Ecto neural progenitor cell (in vitro differentiated cells): ENCODE measurements at regions not wholly inside any gene's neighbourhood (a gene's known extent, or its start where the extent isn't known, plus 50 kb on each side); places are given as distances from the start of the nearest gene placed in this dataset.
"Not testable (repeated sequence)": the region's sequence is repeated elsewhere in the genome, so short reads cannot be mapped to it uniquely, and the experiment has no call there.

ENCODE experiments used
- DNase-seq: peaks from one replicate; pipeline ENCODE4 v3.0.0-alpha.2; 2018; ENCODE audit warnings: low spot score

DNA sequence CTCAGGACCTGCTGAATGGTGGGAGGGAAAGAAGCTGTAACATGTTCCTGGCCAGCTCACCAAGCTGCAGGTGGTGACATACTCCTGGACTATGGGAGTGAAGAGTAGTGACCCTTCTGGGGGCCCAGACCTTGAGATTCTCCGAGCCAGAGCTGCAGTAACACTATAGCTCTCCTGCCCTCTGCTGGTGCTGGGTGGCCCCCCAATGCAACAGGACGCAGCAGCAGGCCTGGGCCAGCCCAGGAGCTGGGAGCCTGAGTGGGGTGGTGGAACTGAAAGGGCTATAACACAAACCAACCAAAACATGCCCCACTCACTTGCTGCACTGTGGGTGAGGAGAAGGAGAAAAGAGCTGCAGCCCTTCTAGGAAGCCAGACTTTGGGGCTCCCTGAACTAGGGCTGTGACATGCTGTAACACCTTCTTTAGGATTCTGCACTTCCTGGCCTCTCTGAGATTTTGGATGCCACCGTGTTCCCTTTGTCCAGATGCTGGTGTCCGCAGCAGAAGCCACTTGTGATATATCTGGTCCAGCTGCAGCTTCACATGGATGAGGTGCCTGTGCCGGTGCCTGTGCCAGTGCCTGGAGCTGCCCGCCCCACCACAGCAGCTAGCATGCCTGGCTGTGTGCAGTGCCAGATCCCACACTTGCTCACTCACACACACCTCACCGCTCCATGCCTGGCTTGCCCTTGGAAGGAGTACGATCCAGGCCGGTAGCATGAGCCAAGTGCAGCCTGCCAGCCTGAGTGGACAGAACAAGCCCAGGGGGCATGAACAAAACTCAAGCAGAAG lies 636.8 kb upstream of the KCNMB2 start:
- DNase-seq = no peak

DNA sequence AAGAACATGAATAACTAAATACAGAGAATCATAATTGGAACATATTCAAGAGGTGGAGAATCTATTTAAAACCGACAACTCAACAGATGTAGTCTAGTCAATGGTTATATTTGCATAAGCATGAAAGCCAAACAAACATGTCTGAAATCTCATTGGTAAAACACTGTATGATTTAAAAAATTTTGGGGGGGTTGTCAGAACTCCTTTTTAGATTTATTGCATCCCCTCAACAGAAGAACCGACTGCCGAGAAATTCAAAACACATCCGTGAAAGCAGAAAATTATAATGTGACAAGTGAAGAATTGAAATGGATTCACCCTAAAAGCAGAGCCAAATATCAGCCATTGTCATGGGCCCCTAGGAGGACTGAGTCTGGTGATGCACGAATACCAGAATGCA lies 633.4 kb upstream of the KCNMB2 start:
- DNase-seq = no peak

DNA sequence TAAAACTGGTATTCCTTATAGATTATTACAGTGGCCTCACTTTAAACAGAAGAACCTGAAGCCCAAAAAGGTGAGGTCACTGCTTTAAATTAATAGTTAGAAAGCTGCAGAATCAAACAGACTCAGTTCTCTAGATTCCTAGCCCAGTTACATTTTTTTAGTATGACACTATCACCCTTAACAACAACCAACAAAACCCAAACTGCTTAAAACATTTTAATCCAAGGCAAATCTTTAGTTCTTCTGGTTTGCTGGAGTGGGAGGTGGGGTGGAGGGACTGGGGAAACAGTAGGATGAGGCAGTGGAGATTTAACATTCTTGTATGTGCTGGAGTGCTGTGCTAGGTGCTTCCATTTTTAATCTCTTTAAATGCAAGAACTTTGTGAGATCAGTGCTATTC lies 631.6 kb upstream of the KCNMB2 start:
- no peak for DNase-seq

DNA sequence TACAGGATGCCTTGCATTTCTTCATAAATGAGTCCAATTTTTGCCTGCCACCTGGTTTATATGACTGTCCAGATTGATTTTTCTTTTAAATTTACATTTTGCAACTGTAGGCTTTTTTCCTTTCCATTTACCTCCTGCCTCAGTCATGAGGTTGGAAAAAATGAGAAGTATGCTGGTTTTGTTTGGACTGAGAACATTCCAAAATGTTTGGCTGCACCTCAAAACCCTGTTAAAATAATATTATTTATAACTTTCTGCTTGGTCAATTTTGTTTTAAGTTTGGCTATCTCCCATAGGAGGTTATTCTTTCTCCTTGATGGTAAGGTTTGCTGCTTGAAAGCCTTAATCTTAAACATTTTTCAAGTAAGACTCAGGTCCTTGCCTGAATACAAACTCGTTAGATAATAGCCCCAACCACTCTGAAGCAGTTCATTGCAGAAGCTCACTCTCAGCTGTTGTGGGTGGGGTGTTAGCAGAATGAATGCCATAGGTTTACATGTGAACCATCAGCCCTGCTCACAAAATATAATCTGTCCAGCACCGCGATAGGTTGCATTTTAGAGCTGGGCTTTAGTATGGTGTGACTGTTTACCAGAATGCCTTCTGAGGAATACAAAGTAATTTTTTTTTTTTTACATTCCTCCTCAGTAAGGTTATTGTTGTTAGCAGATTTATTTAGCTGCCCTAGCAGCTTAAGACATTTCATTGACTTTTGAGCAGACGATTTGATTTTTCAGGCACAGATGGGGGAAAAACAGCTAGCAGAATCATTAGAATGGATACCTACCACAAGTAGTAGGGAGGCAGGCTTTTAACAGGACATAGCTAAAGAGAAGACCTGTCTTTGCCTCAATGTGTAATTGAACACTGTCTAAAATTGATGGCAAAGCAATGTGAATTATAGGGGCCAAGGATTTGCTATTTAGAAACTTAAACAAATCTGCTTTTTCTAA lies 630.8 kb upstream of the KCNMB2 start:
- DNase-seq = no peak

DNA sequence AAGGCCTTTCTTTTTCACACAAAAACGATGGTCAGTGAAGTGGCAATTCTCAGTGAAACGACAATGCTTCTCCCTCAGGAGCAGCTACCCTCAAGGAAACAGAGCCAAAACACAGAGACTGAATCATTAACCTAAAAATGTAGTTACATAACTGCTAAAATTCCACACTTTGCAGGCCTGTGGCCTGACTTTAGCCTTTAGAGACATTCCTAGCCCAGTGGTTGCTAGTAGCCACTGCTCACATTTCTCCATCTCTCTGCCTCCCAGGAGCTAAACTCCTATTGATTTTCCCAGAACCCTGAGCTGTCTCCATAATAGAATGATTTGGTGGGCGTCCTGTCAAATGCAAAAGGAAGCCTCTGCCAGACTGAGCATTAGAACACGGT lies 630.1 kb upstream of the KCNMB2 start:
- DNase-seq = no peak

DNA sequence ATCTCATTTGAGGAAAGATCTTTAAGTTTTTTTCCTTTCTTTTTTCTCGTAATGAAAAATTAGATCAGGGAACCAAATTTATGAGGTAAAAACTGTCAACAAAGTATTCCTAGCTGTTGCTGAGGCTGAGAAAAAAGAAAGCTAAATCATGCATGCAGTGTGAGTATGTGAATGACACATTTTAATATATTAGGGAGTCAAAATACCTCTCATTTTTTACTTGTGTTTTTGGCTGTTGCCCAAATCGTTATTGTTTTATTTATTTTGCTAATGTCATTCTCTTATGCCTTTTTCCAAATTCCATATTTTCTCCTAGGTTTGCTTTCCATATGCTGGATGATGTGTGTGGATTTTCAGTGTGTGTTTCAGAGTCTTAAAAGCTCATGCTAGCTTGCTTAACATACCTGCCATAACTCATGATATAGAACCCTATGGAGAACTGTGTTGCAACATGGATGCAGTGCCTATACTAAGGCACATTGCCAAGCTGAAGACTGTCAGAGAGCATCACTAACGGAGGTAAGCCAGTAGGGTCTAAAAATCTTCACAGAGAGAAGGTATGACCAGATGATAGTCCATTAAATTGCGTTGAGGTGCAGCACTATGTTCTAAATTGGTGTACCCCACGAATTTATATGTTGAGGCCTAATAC lies 629.5 kb upstream of the KCNMB2 start:
- DNase-seq = no peak

DNA sequence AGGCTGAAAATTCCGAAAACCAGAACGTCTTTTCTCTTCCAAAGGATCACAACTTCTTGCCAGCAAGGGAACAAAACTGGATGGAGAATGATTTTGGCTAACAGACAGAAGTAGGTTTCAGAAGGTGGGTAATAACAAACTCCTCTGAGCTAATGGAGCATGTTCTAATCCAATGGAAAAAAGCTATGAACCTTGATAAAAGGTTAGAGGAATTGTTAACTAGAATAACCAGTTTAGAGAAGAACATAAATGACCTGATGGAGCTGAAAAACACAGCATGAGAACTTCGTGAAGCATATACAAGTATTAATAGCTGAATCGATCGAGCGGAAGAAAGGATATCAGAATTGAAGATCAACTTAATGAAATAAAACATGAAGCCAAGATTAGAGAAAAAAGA lies 626.7 kb upstream of the KCNMB2 start:
- not testable (repeated sequence) for DNase-seq

DNA sequence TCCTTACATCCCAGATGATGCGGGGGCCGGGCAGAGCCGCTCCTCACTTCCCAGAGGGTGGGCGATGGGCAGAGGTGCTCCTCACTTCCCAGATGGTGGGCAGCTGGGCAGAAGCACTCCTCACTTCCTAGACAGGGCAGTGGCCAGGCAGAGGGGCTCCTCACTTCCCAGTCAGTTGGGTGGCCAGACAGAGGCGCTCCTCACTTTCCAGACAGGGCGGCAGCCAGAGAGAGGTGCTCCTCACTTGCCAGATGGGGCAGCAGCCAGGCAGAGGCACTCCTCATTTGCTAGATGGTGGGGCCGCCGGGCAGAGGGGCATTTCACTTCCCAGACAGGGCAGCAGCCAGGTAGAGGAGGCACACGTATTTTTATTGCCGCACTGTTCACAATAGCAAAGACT lies 622.0 kb upstream of the KCNMB2 start:
- no peak for DNase-seq

DNA sequence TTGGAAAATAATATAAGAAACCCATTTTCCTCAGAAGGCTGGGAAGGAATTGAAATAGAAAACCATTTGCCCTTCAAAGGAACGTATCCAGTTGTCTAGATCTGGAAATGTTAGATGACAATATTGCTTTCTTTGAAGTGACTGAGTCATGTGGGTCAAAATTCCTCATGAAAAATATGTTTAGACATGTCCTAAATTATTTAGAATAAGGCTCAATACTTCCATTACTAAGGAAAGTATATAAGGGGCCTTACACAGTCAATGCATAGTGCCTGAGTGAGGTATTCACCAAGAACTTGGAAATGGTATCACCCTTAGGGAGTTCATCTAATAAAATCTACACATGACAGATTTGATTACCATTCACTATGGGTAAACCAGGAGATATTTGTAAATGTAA lies 619.8 kb upstream of the KCNMB2 start:
- no peak for DNase-seq

DNA sequence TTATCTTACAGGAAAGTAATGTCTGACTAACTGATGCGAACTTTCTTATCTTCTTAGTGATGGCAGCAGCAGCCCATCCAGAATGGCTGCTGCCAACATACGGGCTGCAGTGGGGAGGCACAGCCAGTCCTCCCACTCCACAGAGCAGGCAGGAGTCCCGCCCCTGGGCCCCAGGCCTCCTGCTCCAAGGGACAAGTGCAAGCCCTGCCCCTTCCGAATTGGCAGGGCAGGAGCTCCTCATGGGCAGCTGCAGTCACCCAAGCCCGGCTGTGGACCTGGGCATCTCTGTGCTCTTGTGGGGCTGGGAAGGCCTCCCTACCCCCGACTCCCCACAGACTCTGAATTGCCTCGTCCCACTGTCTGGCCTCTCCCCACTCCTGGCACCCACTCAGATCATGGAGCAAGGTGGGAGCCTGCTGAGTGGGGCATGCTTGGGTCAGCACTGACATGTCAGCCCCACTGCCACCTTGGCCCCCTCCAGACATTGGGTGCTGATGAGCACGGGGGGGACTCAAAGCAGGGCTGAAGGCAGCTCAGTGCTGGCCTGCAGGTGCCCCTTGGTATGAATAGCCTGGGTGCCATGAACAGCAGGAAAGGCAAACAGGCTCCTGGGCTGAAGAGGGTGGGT lies 618.9 kb upstream of the KCNMB2 start:
- no peak for DNase-seq

DNA sequence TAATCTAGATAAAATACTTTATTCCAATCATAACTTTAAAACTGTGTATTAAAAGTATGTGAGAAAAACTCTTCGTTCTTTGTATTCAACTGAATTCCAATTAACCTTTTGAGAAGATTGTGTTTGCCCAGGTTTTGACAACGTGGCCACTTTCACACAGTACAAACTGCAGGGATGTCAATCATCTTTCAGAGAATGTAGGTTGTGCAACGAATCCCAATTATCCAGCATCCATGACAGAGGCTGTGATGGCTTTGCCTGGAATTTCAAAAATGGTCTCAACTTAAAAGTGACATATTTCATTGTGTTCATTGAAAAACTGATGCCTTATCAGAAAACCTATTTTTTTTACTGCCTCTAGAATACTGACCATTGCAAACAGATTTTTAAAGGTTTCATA lies 615.1 kb upstream of the KCNMB2 start:
- DNase-seq = no peak

DNA sequence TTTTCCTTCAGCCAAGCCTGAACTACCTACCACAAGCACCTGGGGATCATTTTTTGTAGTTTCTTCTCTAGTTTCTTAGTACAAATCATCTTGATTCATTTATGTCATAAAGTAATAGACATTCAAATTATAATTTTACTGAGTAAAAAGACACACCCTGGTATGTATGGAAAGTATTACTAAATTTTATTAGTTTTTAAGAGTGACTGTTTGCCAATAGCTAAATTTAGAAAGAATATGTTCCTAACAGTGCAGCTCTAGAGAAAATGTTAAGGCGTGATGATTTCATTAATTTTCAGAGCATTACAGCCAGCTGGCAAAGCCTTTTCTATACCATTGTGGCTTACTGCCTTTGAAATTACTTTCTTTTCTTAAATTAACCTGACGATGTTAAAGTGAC lies 612.0 kb upstream of the KCNMB2 start:
- no peak for DNase-seq

DNA sequence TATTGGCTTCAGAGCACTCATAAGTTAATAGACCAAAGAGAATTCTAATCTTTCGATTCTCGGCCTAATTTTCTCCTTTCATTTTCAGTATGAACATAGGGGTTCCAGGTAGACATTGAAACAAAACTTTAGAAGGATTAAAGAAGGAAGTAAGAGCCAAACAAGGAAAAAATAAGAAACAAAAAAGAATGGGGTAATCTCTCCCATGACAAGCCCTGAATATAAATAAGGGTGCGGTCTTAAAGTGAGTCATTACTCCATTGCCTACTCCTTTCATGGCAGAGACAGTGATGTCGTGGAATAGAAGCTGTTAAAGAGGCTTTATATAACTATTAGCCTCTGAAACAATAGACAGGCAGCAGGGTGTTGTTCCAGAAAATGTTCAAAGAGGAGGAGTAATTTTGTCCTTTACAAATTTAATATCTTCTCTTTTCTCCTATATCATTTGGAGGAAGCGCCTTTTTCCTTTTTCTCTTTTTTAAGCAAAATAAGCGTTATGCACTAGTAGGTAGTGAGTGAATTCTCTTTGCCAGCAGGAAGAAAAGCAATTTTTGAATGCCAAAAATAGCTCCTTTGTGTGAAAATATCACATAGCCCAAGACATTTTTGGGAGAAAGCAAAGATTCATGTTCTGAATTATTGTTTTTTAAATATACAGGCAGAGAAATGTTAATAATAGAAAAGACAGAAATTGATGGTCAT lies 607.9 kb upstream of the KCNMB2 start:
- DNase-seq = no peak

DNA sequence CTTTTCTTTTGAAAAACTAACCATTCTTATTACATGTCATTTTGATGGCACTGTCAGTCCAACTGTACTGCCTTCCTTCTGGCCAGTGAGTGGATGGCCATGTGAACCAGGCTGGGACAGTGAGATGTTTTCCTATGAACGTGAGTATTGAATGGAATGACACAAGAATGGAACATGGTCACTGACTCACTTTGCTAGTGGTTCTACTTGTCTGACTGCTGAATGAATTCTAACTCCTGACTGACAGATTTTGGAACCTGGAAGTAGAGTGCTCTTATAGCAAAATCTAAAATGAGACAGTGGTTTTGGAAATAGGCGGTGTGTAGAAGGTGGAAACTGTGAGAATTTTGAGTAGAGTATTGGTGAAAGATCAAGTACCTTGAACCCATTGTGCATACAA lies 606.9 kb upstream of the KCNMB2 start:
- no peak for DNase-seq

DNA sequence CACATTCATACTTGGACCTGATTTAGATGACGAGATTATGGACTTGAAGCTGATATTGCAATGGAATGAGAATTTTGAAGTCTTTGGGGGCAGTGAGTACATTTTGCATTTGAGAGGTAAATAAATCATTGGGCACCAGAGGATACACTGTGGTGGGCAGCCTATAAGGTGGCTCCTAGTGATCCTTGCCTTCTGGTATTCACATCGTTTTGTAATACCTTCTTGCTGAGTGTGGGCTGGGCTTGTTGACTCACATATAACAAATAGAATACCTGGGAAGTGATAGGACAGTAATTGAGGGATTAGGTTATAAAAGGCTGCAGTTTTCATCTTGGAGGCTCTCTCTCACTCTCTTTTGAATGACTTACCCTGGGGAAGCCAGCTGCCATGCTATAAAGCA lies 605.5 kb upstream of the KCNMB2 start:
- no peak for DNase-seq

DNA sequence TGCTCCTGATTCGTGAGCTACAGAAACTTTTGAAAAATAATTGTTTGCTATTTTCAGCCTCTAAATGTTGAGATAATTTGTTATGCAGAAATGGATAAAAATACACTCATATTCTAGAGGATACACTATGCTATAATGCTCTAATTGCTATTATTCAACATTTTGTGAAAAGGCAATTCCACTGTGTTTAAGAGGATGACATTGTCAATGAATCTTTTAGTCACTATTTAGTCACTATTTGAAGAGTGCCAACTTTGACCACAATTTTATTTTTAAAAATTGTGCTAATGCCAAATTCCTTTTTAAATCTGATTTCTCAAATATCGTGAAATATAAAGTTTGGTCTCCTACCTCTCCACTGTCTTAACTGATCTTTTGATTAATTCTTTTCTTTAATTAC lies 604.9 kb upstream of the KCNMB2 start:
- DNase-seq = no peak

DNA sequence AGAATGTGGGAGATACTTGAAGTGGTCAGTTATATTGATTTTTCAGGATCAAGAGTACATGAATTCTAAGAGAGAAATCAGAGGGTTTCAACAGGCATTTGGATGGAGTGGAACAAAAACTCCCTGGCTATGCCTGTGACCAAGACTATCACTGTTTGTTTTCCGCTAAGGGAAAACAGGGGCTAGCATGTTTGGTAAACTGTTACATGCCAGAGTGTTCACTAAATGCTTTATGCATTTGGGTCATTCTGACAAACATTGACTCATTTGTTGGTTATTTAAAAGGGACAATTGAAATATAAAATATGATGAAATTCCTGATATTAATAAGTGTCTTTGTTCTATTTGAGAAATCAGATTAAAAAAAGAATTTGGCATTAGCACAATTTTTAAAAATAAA lies 603.9 kb upstream of the KCNMB2 start:
- no peak for DNase-seq

DNA sequence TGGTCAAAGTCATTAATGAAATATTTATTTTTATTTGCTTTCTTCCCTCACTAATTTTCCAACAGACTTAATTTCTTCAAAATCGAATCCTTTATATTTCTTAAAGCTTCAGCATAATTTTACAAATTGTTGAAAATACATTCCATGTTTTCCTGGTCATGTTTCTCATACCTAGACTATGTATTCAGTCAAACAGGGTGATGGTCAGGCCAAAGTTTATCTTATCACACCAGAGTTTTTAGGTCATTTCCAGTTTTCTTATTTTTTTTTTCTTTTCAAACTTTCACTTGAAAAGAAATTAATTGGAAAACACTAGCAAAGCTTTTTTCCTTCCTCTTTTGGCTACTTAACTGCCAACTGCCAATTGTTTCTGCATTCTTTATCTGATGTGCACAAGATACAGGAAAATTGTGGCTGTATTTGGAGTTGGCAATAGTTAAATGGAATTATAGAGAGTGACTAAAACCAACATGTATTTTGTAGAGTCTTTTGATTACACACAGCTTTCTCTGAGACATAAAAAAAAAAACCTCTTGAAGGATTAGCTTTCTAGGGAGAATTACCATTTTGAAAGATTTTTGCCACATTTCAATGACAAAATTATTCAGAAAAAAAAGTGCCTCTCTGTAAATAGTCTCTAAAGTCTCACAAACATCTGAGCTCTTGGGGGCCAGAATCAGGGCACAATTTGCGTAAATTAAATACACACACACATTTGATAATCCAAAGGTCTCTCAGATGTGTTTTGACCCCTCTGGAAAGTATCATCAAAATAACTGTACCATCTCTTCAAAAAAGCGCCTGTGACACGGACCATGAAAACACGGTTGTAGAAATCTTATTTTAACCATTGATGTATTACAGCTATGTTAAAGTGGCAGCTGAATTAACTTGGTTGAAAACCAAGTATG lies 603.2 kb upstream of the KCNMB2 start:
- no peak for DNase-seq

DNA sequence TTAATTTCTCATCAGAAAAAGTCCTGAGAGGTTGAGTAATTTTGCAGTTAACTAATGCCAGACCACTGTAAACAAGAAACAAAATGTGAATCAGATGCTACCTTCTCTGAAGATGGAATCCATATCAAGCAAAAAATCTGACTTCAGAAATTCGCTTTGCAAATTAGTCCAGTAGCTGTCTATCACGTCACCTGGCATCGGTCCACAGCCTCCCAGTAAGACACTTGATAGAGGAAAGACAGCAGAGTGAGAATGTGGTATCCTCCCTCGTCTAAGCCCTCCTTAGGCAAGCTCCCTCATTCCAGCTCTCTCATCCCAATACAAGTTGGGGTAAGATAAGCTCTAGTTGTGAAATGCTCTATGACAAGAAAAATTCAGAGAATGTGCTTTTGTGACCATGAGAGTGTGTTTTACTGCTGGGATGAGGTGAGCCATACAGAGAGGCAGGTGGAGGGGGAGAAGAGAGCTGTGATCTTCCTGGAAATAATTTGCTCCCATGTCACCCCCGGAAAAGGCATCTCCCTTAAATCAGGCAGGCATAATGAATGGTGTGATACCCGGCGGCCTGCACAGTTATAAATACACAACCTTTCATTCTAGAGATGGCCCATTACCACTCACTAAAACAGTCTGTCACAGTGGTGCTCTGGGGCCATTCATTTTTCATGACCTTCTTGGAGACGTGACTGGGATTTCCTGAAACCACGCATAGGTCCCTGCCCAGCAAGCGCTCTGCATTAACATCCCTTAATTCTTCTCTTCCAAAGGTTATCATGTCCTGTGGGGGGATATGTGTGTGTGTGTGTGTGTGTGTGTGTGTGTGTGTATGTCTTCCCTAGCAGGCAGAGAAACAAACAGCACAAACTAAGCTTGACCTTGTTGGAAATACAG lies 602.0 kb upstream of the KCNMB2 start:
- DNase-seq = no peak

DNA sequence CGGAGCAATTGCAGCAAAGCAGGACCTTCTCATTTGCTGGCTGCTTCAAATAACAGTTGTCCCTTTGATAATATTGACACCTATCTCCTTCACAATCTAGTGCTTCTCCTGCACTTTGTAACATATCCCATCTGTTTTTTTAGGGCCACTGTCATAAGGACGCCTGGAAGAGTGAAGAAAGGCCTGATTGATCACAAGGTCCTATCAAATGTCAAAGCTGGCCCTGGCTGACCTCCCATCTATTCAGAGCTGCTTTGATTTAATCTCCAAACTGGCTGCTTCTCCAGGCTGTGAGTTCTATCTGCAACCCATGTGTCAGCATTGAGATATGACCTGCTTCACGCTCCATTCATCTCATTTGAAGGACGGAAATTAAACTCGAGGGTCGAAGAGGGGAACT lies 601.2 kb upstream of the KCNMB2 start:
- no peak for DNase-seq
